Neuronal stem cell (in vitro differentiated cells): ENCODE measurements at regions not wholly inside any gene's neighbourhood (a gene's known extent, or its start where the extent isn't known, plus 50 kb on each side); places are given as distances from the start of the nearest gene placed in this dataset.

Experiments used
- DNase-seq: peaks from one replicate; pipeline ENCODE4 v3.0.0-alpha.2; 2013; ENCODE audit warnings: low spot score
- H2AFZ ChIP-seq: one replicate; pipeline ENCODE4 v1.6.1; 2013; ENCODE audit warnings: mild to moderate bottlenecking, low read length, inconsistent platforms
- H2AK5ac ChIP-seq: 2 replicates; pipeline ENCODE4 v1.6.1; 2013; ENCODE audit warnings: low read depth, mild to moderate bottlenecking, inconsistent platforms, low read length, moderate library complexity, mixed read lengths
- H2BK120ac ChIP-seq: 2 replicates; pipeline ENCODE4 v1.6.1; 2013; ENCODE audit warnings: low read depth, mild to moderate bottlenecking, inconsistent platforms, low read length, moderate library complexity, mixed read lengths
- H2BK12ac ChIP-seq: one replicate; pipeline ENCODE4 v1.6.1; 2013; ENCODE audit warnings: low read length, inconsistent platforms
- H2BK15ac ChIP-seq: 2 replicates; pipeline ENCODE4 v1.6.1; 2013; ENCODE audit warnings: mild to moderate bottlenecking, low read length, inconsistent platforms, mixed read lengths
- H2BK5ac ChIP-seq: one replicate; pipeline ENCODE4 v1.6.1; 2013; ENCODE audit warnings: inconsistent platforms, mild to moderate bottlenecking, low read length, moderate library complexity
- H3K14ac ChIP-seq: one replicate; pipeline ENCODE4 v1.6.1; 2013; ENCODE audit warnings: low read length, inconsistent platforms
- H3K18ac ChIP-seq: 2 replicates; pipeline ENCODE4 v1.6.1; 2013; ENCODE audit warnings: low read length, inconsistent platforms
- H3K23ac ChIP-seq: 2 replicates; pipeline ENCODE4 v1.6.1; 2013; ENCODE audit warnings: low read depth, mild to moderate bottlenecking, mixed read lengths, low read length, inconsistent platforms; ENCODE audit not compliant: poor library complexity
- H3K27ac ChIP-seq: replicated peaks from 3 replicates; pipeline ENCODE4 v1.5.1; 2013; ENCODE audit warnings: low read length, inconsistent platforms
- H3K27me3 ChIP-seq, 3 experiments: 2 replicates each; pipeline ENCODE4 v1.6.1; 2013; ENCODE audit warnings: low read length in 3 of 3, mild to moderate bottlenecking in 2 of 3, inconsistent platforms in 1 of 3, low read depth in 1 of 3, mixed read lengths in 1 of 3, moderate library complexity in 1 of 3; ENCODE audit not compliant: control insufficient read depth in 3 of 3, insufficient read depth in 3 of 3
- H3K36me3 ChIP-seq, 2 donors: replicated peaks in 1 of 2; 2 replicates each; pipeline ENCODE4 v1.6.1; 2013; ENCODE audit warnings: low read length in 2 of 2; ENCODE audit not compliant: control insufficient read depth in 2 of 2, insufficient read depth in 2 of 2
- H3K4ac ChIP-seq: 2 replicates; pipeline ENCODE4 v1.6.1; 2013; ENCODE audit warnings: inconsistent platforms, mild to moderate bottlenecking, low read length, moderate library complexity
- H3K4me1 ChIP-seq, 2 donors: 1 replicate in 1 of 2; 2 replicates in 1 of 2; pipeline ENCODE4 v1.6.1; 2013; ENCODE audit warnings: low read length in 2 of 2, low read depth in 1 of 2; ENCODE audit not compliant: control insufficient read depth in 2 of 2, insufficient read depth in 1 of 2
- H3K4me2 ChIP-seq: one replicate; pipeline ENCODE4 v1.6.1; 2013; ENCODE audit warnings: mild to moderate bottlenecking, low read length, inconsistent platforms; ENCODE audit not compliant: insufficient read depth, poor library complexity, severe bottlenecking
- H3K4me3 ChIP-seq, 2 donors: 2 replicates each; pipeline ENCODE4 v1.5.1; 2013; ENCODE audit warnings: low read length in 2 of 2, mild to moderate bottlenecking in 2 of 2, inconsistent platforms in 1 of 2, moderate library complexity in 1 of 2
- H3K79me1 ChIP-seq: one replicate; pipeline ENCODE4 v1.6.1; 2013; ENCODE audit warnings: low read depth, mild to moderate bottlenecking, inconsistent platforms, low read length, moderate library complexity
- H3K9ac ChIP-seq: one replicate; pipeline ENCODE4 v1.6.1; 2013; ENCODE audit warnings: mild to moderate bottlenecking, low read depth, low read length, inconsistent platforms; ENCODE audit not compliant: poor library complexity
- H3K9me3 ChIP-seq, 2 donors: replicated peaks in 1 of 2; 2 replicates each; pipeline versions ENCODE3 to v1.6.1; 2013; ENCODE audit warnings: low read length in 2 of 2, mild to moderate bottlenecking in 2 of 2, inconsistent platforms in 1 of 2, low read depth in 1 of 2, mixed read lengths in 1 of 2, moderate library complexity in 1 of 2; ENCODE audit not compliant: control insufficient read depth in 2 of 2, insufficient read depth in 1 of 2
- H4K8ac ChIP-seq: one replicate; pipeline ENCODE4 v1.6.1; 2013; ENCODE audit warnings: low read depth, mild to moderate bottlenecking, inconsistent platforms, low read length, moderate library complexity
- H4K91ac ChIP-seq: one replicate; pipeline ENCODE4 v1.6.1; 2013; ENCODE audit warnings: low read length, low read depth, mild to moderate bottlenecking, inconsistent platforms; ENCODE audit not compliant: poor library complexity
- WGBS, 2 donors: extraction: QIAGEN DNeasy Blood & Tissue Kit; methylation state at CpG; one replicate each; pipeline ENCODE4 v1.1.7; 2013; ENCODE audit warnings: missing lambda C conversion rate in 2 of 2, mixed read lengths in 1 of 2; ENCODE audit not compliant: insufficient read length in 2 of 2, insufficient replicate concordance in 1 of 2; ENCODE audit errors: extremely low coverage in 2 of 2; 5-methylcytosine and 5-hydroxymethylcytosine counted together

DNA sequence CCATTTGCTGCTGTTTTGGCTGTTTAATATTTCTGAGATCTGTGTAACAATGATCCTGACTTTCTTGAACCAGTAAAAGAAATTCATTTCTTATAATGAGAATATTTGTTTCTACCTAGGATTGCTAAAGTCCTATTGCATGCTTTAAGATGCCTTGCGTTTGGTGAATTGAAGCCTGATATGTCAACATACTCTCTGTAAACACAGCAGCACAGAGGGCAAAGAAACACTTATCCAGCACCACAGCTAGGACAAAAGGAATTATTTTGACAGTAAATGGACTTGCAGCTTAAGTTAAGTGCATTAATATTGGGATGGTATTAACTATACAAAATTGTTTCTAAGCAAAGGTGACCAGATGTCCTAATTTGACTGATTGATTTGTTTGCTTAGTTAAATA lies 2031.2 kb upstream of the CDH6 start:
- Histone ChIP-seq H4K91ac (no peak overlapping the region), H3K4me1 (no peaks in the 10 kb centered on the region), H3K27ac (no peak overlapping the region), H3K27me3 (no peaks in the 10 kb centered on the region), H2BK15ac (no peak overlapping the region), H3K4me3 (no peak overlapping the region), H2AK5ac (no peak overlapping the region), H3K18ac (no peak overlapping the region), H4K8ac (no peak overlapping the region), H2BK12ac (no peak overlapping the region), H3K4me2 (no peak overlapping the region), H3K14ac (no peak overlapping the region), H3K9me3 (no peaks in the 10 kb centered on the region), H3K23ac (no peak overlapping the region), H2BK5ac (no peak overlapping the region), H3K9ac (no peak overlapping the region), H3K36me3 (no peaks in the 10 kb centered on the region), H2BK120ac (no peak overlapping the region), H3K79me1 (no peaks in the 10 kb centered on the region), H3K4ac (no peak overlapping the region), H2AFZ (peak overlapping the region; percentile 6)
- no peak for DNase-seq
- WGBS, 2 donors = no CpG with 5 or more reads among the region's 1 CpG

DNA sequence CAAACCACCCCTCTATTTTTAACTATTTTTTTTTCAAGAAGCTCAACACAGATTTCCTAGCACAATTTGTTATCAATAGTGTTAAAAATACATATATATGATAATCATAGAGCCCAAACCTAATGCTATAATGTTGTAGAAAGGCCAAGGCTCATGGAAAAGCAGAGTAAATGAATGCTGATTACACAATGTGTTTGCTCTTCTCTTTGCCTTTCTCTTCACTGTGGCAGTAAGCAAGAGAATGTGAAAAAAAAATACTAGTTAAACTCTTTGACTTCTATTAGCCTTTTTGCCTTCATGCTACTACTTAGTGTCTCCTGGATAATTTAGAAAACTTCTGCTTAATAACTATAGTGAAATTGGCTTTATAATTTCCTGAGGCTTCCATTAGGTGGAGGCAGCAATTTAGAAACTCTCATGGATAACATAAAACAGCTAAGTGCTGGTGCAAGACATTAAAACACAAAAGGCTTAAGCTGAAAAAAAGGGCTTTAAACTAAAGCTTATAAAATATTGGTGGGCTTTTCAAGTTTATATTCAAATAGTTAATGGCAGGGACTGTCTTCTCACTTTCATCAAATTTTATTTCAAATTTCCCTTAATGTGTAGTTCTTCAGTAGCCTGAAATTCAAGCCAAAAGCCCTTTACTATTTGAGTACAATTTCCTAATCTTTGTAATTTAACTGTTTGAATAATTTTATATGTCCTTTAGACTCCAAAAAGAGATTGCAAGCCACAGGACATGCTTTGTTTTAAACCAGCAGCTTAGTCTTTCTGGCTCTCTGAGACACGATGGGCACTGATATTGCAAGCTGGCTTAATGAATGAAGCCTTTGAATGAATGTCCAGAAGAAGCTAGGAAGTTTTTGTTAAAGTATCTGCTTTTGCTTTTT lies 2031.8 kb upstream of the CDH6 start:
- H2AK5ac ChIP-seq = no peak overlapping the region
- no peak overlapping the region for H3K23ac ChIP-seq
- H2BK15ac ChIP-seq = no peak overlapping the region
- no peak overlapping the region for H3K4me2 ChIP-seq
- no peaks in the 10 kb centered on the region for H3K4me1 ChIP-seq
- H3K14ac ChIP-seq = no peak overlapping the region
- no peak overlapping the region for H4K91ac ChIP-seq
- H3K36me3 ChIP-seq = no peaks in the 10 kb centered on the region
- no peak overlapping the region for H3K9ac ChIP-seq
- H3K27me3 ChIP-seq = no peaks in the 10 kb centered on the region
- no peak for DNase-seq
- H3K4ac ChIP-seq = no peak overlapping the region
- H3K4me3 ChIP-seq = no peak overlapping the region
- H2AFZ ChIP-seq = peak overlapping the region; percentile 6
- no peak overlapping the region for H2BK12ac ChIP-seq
- H3K79me1 ChIP-seq = no peaks in the 10 kb centered on the region
- H3K27ac ChIP-seq = no peak overlapping the region
- no peak overlapping the region for H3K18ac ChIP-seq
- no CpG with 5 or more reads among the region's 1 CpG for WGBS, 2 donors
- no peak overlapping the region for H2BK5ac ChIP-seq
- no peak overlapping the region for H4K8ac ChIP-seq
- no peak overlapping the region for H2BK120ac ChIP-seq
- no peaks in the 10 kb centered on the region for H3K9me3 ChIP-seq

DNA sequence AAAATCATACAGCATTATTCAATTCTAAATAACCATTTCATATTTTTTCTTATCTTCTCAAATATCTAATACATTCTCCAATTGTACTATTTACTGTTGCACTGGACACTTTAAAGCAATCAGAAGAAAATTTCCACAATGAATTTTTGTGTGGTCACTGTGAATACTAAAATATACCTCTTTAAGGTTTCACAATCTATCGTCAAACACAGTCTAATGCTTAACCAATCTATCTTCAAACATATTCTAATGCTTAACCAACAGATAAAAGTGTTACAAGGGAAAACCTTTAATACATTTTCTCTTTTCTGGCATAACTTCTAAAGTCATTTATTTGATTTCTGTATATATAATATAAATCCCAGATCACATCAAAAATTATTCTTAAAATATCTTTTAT lies 2035.5 kb upstream of the CDH6 start:
- Histone ChIP-seq H3K9ac (no peak overlapping the region), H3K4me3 (no peak overlapping the region), H3K36me3 (no peaks in the 10 kb centered on the region), H2BK15ac (no peak overlapping the region), H4K91ac (no peak overlapping the region), H3K4ac (no peak overlapping the region), H2BK5ac (no peak overlapping the region), H2BK120ac (no peak overlapping the region), H3K18ac (no peak overlapping the region), H3K27ac (no peak overlapping the region), H2AFZ (no peak overlapping the region), H3K14ac (no peak overlapping the region), H3K23ac (no peak overlapping the region), H3K4me2 (no peak overlapping the region), H3K79me1 (no peaks in the 10 kb centered on the region), H3K4me1 (no peaks in the 10 kb centered on the region), H3K9me3 (no peaks in the 10 kb centered on the region), H2BK12ac (no peak overlapping the region), H2AK5ac (no peak overlapping the region), H4K8ac (no peak overlapping the region), H3K27me3 (no peaks in the 10 kb centered on the region)
- no CpG with 5 or more reads among the region's 1 CpG for WGBS, 2 donors
- DNase-seq = no peak

DNA sequence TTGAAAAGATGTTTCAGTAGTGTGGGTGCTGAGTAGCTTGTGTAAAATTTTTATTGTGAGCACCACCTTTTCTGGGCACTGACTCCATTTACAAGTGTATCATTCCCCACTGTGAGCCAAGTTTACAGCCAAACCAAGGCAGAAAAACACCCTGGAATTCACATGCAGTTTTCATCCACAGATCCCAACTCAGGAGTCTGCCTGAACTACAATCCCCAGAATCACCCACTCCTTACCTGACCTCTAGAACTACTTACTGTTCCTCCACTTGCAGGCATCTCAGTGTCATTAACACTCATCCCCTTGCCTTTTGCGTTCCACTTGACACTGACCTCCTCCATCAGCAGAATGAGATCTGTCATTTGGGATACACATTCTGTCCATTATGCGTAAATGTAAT lies 2042.6 kb upstream of the CDH6 start:
- Histone ChIP-seq H4K91ac (no peak overlapping the region), H3K14ac (no peak overlapping the region), H3K23ac (no peak overlapping the region), H3K4me2 (no peak overlapping the region), H2BK5ac (no peak overlapping the region), H3K9me3 (peaks cover 0 to 2% of the 10 kb centered on the region in 2 donors), H3K9ac (no peak overlapping the region), H2AFZ (no peak overlapping the region), H2BK12ac (no peak overlapping the region), H3K27me3 (no peaks in the 10 kb centered on the region), H3K79me1 (no peaks in the 10 kb centered on the region), H2AK5ac (no peak overlapping the region), H4K8ac (no peak overlapping the region), H2BK15ac (no peak overlapping the region), H3K27ac (no peak overlapping the region), H3K4ac (no peak overlapping the region), H3K36me3 (no peaks in the 10 kb centered on the region), H3K4me3 (no peak overlapping the region), H2BK120ac (no peak overlapping the region), H3K18ac (no peak overlapping the region), H3K4me1 (peaks cover 0 to 2% of the 10 kb centered on the region in 2 donors)
- no peak for DNase-seq
- WGBS, 2 donors = no CpG with 5 or more reads among the region's 2 CpGs
